Mesendoderm (in vitro differentiated cells): ENCODE measurements at regions not wholly inside any gene's neighbourhood (a gene's known extent, or its start where the extent isn't known, plus 50 kb on each side); places are given as distances from the start of the nearest gene placed in this dataset.

ENCODE experiments used
- DNase-seq: peaks from one replicate; pipeline ENCODE4 v3.0.0; 2013
- H2AK5ac ChIP-seq: 2 replicates; pipeline ENCODE4 v1.6.1; 2013; ENCODE audit warnings: low read length, inconsistent platforms
- H2BK120ac ChIP-seq: 2 replicates; pipeline ENCODE4 v1.6.1; 2013; ENCODE audit warnings: low read depth, mild to moderate bottlenecking, low read length, moderate library complexity, mixed read lengths
- H2BK15ac ChIP-seq: replicated peaks from 2 replicates; pipeline ENCODE4 v1.6.1; 2013; ENCODE audit warnings: low read depth, mild to moderate bottlenecking, moderate library complexity
- H2BK5ac ChIP-seq: 2 replicates; pipeline ENCODE4 v1.6.1; 2013; ENCODE audit warnings: low read length, inconsistent platforms
- H3K18ac ChIP-seq: 2 replicates; pipeline ENCODE4 v1.6.1; 2013; ENCODE audit warnings: mild to moderate bottlenecking, low read length, mixed read lengths
- H3K23ac ChIP-seq: one replicate; pipeline ENCODE4 v1.6.1; 2013; ENCODE audit warnings: low read length
- H3K27ac ChIP-seq: 2 replicates; pipeline ENCODE4 v1.5.1; 2013; ENCODE audit warnings: low read depth, mild to moderate bottlenecking, inconsistent platforms, low read length, moderate library complexity
- H3K27me3 ChIP-seq: 2 replicates; pipeline ENCODE4 v1.6.1; 2013; ENCODE audit warnings: low read length, control low read depth, mild to moderate bottlenecking, inconsistent platforms; ENCODE audit not compliant: insufficient read depth, poor library complexity
- H3K36me3 ChIP-seq: 2 replicates; pipeline ENCODE4 v1.6.1; 2013; ENCODE audit warnings: low read length, inconsistent platforms; ENCODE audit not compliant: control insufficient read depth, insufficient read depth
- H3K4ac ChIP-seq: one replicate; pipeline ENCODE4 v1.6.1; 2013; ENCODE audit warnings: low read depth, mild to moderate bottlenecking, low read length, moderate library complexity
- H3K4me1 ChIP-seq: 2 replicates; pipeline ENCODE4 v1.6.1; 2013; ENCODE audit warnings: low read depth, low read length, inconsistent platforms; ENCODE audit not compliant: control insufficient read depth
- H3K4me2 ChIP-seq: 2 replicates; pipeline ENCODE4 v1.6.1; 2013; ENCODE audit warnings: low read length
- H3K4me3 ChIP-seq: 2 replicates; pipeline ENCODE4 v1.5.1; 2013; ENCODE audit warnings: mild to moderate bottlenecking, low read length
- H3K56ac ChIP-seq: one replicate; pipeline ENCODE4 v1.6.1; 2013; ENCODE audit warnings: low read length
- H3K79me1 ChIP-seq: 2 replicates; pipeline ENCODE4 v1.6.1; 2013; ENCODE audit warnings: low read length, inconsistent platforms
- H3K79me2 ChIP-seq: 2 replicates; pipeline ENCODE4 v1.6.1; 2013; ENCODE audit warnings: mild to moderate bottlenecking, low read length; ENCODE audit not compliant: control insufficient read depth, insufficient read depth
- H3K9ac ChIP-seq: 2 replicates; pipeline ENCODE4 v1.6.1; 2013; ENCODE audit warnings: low read length, inconsistent platforms
- H4K5ac ChIP-seq: one replicate; pipeline ENCODE4 v1.6.1; 2013; ENCODE audit warnings: low read length
- H4K8ac ChIP-seq: one replicate; pipeline ENCODE4 v1.6.1; 2013; ENCODE audit warnings: low read depth, mild to moderate bottlenecking, control low read depth, low read length, moderate library complexity
- WGBS: extraction: QIAGEN DNeasy Blood & Tissue Kit; methylation state at CpG from one replicate; pipeline ENCODE4 v1.1.7; 2013; ENCODE audit warnings: low lambda C conversion rate, missing lambda C conversion rate; ENCODE audit not compliant: insufficient coverage; ENCODE audit errors: extremely low coverage; 5-methylcytosine and 5-hydroxymethylcytosine counted together

- H2BK120ac ChIP-seq = no peak overlapping the region
- no peak overlapping the region for H3K4me2 ChIP-seq
- H3K79me1 ChIP-seq = no peaks in the 10 kb centered on the region
- H3K4ac ChIP-seq = no peak overlapping the region
- no peaks in the 10 kb centered on the region for H3K36me3 ChIP-seq
- no peak overlapping the region for H4K8ac ChIP-seq
- no CpG with 5 or more reads among the region's 10 CpGs for WGBS
- no peak overlapping the region for H2AK5ac ChIP-seq
- H3K27ac ChIP-seq = no peak overlapping the region
- H3K56ac ChIP-seq = no peak overlapping the region
- H3K23ac ChIP-seq = no peak overlapping the region
- no peak overlapping the region for H2BK5ac ChIP-seq
- no peaks in the 10 kb centered on the region for H3K4me1 ChIP-seq
- H3K79me2 ChIP-seq = no peaks in the 10 kb centered on the region
- no peak for DNase-seq
- no peak overlapping the region for H4K5ac ChIP-seq
- H3K18ac ChIP-seq = no peak overlapping the region
- H3K9ac ChIP-seq = no peak overlapping the region
- H2BK15ac ChIP-seq = no peak overlapping the region
- H3K27me3 ChIP-seq = no peaks in the 10 kb centered on the region
- H3K4me3 ChIP-seq = no peak overlapping the region
Observed at GRCh38 chr4:30901461-30902451, 181.6 kb downstream of the PCDH7 start.

- Histone ChIP-seq H3K79me1 (no peaks in the 10 kb centered on the region), H3K4ac (no peak overlapping the region), H3K18ac (no peak overlapping the region), H3K79me2 (no peaks in the 10 kb centered on the region), H2AK5ac (no peak overlapping the region), H4K5ac (no peak overlapping the region), H4K8ac (no peak overlapping the region), H3K4me2 (no peak overlapping the region), H3K36me3 (no peaks in the 10 kb centered on the region), H2BK5ac (no peak overlapping the region), H3K27me3 (no peaks in the 10 kb centered on the region), H3K27ac (no peak overlapping the region), H3K56ac (no peak overlapping the region), H3K4me1 (no peaks in the 10 kb centered on the region), H2BK120ac (no peak overlapping the region), H3K4me3 (no peak overlapping the region), H3K23ac (no peak overlapping the region), H3K9ac (no peak overlapping the region), H2BK15ac (no peak overlapping the region)
- no peak for DNase-seq
Observed at GRCh38 chr4:30903502-30904214, 183.5 kb downstream of the PCDH7 start.

GRCh38 chr4:30904215-30904555, 184.0 kb downstream of the PCDH7 start:
- no peaks in the 10 kb centered on the region for H3K79me1 ChIP-seq
- H3K9ac ChIP-seq = no peak overlapping the region
- H3K56ac ChIP-seq = no peak overlapping the region
- H3K27me3 ChIP-seq = no peaks in the 10 kb centered on the region
- H2AK5ac ChIP-seq = no peak overlapping the region
- no peak overlapping the region for H4K8ac ChIP-seq
- no peak overlapping the region for H3K4ac ChIP-seq
- H3K27ac ChIP-seq = no peak overlapping the region
- H3K36me3 ChIP-seq = no peaks in the 10 kb centered on the region
- WGBS = no CpG with 5 or more reads among the region's 2 CpGs
- H2BK120ac ChIP-seq = no peak overlapping the region
- no peaks in the 10 kb centered on the region for H3K79me2 ChIP-seq
- H3K23ac ChIP-seq = no peak overlapping the region
- no peak overlapping the region for H3K4me3 ChIP-seq
- H3K4me1 ChIP-seq = no peaks in the 10 kb centered on the region
- DNase-seq = no peak
- H4K5ac ChIP-seq = no peak overlapping the region
- H3K18ac ChIP-seq = no peak overlapping the region
- H3K4me2 ChIP-seq = no peak overlapping the region
- H2BK5ac ChIP-seq = no peak overlapping the region
- H2BK15ac ChIP-seq = no peak overlapping the region

- Histone ChIP-seq H3K9ac (no peak overlapping the region), H4K5ac (no peak overlapping the region), H3K4me3 (no peak overlapping the region), H3K4me1 (no peaks in the 10 kb centered on the region), H2BK15ac (no peak overlapping the region), H3K79me2 (no peaks in the 10 kb centered on the region), H3K4me2 (no peak overlapping the region), H3K18ac (no peak overlapping the region), H3K36me3 (no peaks in the 10 kb centered on the region), H2AK5ac (no peak overlapping the region), H3K56ac (no peak overlapping the region), H3K27me3 (no peaks in the 10 kb centered on the region), H3K4ac (no peak overlapping the region), H3K27ac (no peak overlapping the region), H2BK5ac (no peak overlapping the region), H2BK120ac (no peak overlapping the region), H3K23ac (no peak overlapping the region), H4K8ac (no peak overlapping the region), H3K79me1 (no peaks in the 10 kb centered on the region)
- DNase-seq = no peak
- WGBS = no CpG with 5 or more reads among the region's 2 CpGs
Observed at GRCh38 chr4:30904588-30904987, 184.4 kb downstream of the PCDH7 start.

- no peak for DNase-seq
Observed at GRCh38 chr4:30912098-30912714, 192.0 kb downstream of the PCDH7 start.

More at GRCh38 chr4:30912098-30912714, 192.0 kb downstream of the PCDH7 start:
- Histone ChIP-seq H3K79me1 (no peaks in the 10 kb centered on the region), H4K5ac (no peak overlapping the region), H2BK120ac (no peak overlapping the region), H3K4me3 (no peak overlapping the region), H3K27ac (no peak overlapping the region), H3K56ac (no peak overlapping the region), H4K8ac (no peak overlapping the region), H3K36me3 (no peaks in the 10 kb centered on the region), H2BK5ac (no peak overlapping the region), H3K79me2 (no peaks in the 10 kb centered on the region), H3K4me2 (no peak overlapping the region), H3K4ac (no peak overlapping the region), H3K23ac (no peak overlapping the region), H3K9ac (no peak overlapping the region), H2AK5ac (no peak overlapping the region), H3K18ac (no peak overlapping the region), H3K27me3 (no peaks in the 10 kb centered on the region), H3K4me1 (no peaks in the 10 kb centered on the region), H2BK15ac (no peak overlapping the region)
- no CpG with 5 or more reads among the region's 1 CpG for WGBS
